ENCODE measurements at regions not wholly inside any gene's neighbourhood (a gene's known extent, or its start where the extent isn't known, plus 50 kb on each side); places are given as distances from the start of the nearest gene placed in this dataset.

DNA sequence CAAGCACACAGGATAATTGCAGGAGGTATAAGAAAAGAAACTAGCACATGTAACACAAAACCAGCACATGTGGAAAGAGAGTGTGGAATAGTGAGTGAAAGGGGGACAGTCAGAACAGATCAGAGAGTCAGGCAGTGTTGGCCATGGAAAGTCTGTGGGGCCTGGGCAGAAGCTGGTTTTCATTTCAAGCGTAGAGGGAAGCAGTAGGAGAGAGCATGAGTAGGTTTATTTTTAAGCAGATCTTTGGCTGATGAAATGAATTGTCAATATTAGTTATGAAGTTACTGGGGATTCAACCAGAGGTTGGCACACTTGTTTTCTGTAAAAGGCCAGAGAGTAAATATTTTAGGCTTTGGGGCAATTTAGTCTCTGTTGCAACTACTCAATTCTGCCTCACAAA lies 283.1 kb downstream of the SMARCA2 start:
- 50 to 82% methylated on average over 1 of the region's 1 CpG for WGBS, 2 donors (ENCODE audit: low coverage in 1 of 2)
- no peaks in the 10 kb centered on the region for H3K4me1 ChIP-seq
- no peak for DNase-seq
- intact Hi-C loops (cut with DNase I; ENCODE audit: low total_unique reads): no loop called here
- no peaks in the 10 kb centered on the region for H3K36me3 ChIP-seq
- H3K9me3 ChIP-seq: no peaks in the 10 kb centered on the region
- H3K4me3 ChIP-seq: no peak overlapping the region
- in situ Hi-C loops (cut with MboI; ENCODE audit: low pct_ligation_motif_present in 1 of 4, low pct_unique_long_range_greater_than_20kb in 1 of 4, low sequenced_read_pairs in 3 of 4): no loop called here
- H3K27me3 ChIP-seq: no peaks in the 10 kb centered on the region
- TF ChIP-seq POLR2A (IDR thresholded peaks at IDR 0.05): no peak
- TF ChIP-seq POLR2AphosphoS5 (IDR thresholded peaks at IDR 0.05): no peak
- TF ChIP-seq, protein P1, sequence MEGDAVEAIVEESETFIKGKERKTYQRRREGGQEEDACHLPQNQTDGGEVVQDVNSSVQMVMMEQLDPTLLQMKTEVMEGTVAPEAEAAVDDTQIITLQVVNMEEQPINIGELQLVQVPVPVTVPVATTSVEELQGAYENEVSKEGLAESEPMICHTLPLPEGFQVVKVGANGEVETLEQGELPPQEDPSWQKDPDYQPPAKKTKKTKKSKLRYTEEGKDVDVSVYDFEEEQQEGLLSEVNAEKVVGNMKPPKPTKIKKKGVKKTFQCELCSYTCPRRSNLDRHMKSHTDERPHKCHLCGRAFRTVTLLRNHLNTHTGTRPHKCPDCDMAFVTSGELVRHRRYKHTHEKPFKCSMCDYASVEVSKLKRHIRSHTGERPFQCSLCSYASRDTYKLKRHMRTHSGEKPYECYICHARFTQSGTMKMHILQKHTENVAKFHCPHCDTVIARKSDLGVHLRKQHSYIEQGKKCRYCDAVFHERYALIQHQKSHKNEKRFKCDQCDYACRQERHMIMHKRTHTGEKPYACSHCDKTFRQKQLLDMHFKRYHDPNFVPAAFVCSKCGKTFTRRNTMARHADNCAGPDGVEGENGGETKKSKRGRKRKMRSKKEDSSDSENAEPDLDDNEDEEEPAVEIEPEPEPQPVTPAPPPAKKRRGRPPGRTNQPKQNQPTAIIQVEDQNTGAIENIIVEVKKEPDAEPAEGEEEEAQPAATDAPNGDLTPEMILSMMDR (IDR thresholded peaks at IDR 0.05): no peak
- TF ChIP-seq EP300 (IDR thresholded peaks at IDR 0.05; ENCODE audit: low read depth): no peak
- peak overlapping the region in 1 of 4 donors; percentile 12 for H3K27ac ChIP-seq

DNA sequence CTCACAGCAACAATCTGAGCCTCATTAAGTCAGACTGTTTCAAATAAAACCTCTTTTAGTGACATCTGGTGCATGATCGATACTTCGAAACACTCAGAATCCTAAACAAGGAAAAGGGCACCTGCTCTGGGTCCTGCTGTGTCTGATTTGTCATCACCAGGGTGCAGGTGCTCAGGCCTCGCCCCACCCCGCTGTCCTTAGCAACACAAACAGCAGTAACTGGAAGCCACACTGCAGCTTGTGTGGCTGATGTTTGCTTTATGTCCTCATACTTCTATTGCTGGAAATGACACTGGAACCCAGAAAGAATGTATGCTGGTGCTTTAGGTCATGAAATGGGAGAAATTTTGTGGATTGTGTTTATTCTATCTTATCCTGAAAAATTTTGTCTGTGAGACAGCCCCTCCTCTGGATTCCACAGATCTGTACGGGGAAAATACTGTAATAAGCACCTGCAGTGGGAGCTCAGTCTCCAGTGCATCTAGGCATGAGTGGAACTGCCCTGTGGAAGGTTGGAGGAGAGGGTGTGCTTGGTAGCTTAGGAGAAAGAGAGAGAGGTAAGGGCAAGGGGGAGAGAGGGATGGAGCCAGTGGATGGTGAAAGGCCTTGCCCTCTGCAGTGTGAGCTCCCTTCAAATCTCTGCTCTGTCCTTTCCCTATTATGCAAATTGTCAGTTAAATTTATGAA lies 284.2 kb downstream of the SMARCA2 start:
- peak; percentile 48 for DNase-seq
- Histone ChIP-seq H3K27ac (peak overlapping the region in 2 of 4 donors; percentile 31 to 33), H3K4me3 (no peak overlapping the region), H3K36me3 (no peaks in the 10 kb centered on the region), H3K4me1 (no peaks in the 10 kb centered on the region), H3K9me3 (no peaks in the 10 kb centered on the region), H3K27me3 (no peaks in the 10 kb centered on the region)
- intact Hi-C loops (cut with DNase I; ENCODE audit: low total_unique reads): no loop called here
- WGBS, 2 donors (ENCODE audit: low coverage in 1 of 2): 64 to 65% methylated on average over 3 to 5 of the region's 5 CpGs
- in situ Hi-C loops (cut with MboI; ENCODE audit: low pct_ligation_motif_present in 1 of 4, low pct_unique_long_range_greater_than_20kb in 1 of 4, low sequenced_read_pairs in 3 of 4): no loop called here
- no peak for TF ChIP-seq EP300 (IDR thresholded peaks at IDR 0.05; ENCODE audit: low read depth)
- no peak for TF ChIP-seq POLR2AphosphoS5 (IDR thresholded peaks at IDR 0.05)
- no peak for TF ChIP-seq POLR2A (IDR thresholded peaks at IDR 0.05)
- TF ChIP-seq, protein P1 (IDR thresholded peaks at IDR 0.05): no peak

DNA sequence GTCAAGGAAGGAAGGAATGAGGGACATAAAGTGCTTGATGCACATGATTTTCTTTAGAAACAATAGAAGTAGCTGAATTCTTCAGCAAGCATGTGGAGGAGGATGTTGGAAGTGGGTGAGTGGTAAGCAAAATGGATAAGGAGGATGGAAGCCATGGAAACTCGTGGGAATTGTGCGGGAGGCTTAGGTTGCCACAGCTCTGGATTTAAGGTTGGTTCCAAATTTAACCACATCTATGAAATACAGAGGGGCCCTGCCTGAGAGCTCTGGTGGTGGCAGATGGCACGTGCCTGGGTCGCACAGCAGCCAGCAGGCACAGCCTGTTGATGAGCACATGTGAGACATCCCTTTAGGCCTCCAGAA lies 284.7 kb downstream of the SMARCA2 start:
- no peak for DNase-seq
- H3K4me3 ChIP-seq: no peak overlapping the region
- H3K27me3 ChIP-seq: no peaks in the 10 kb centered on the region
- in situ Hi-C loops (cut with MboI; ENCODE audit: low pct_ligation_motif_present in 1 of 4, low pct_unique_long_range_greater_than_20kb in 1 of 4, low sequenced_read_pairs in 3 of 4): no loop called here
- no peaks in the 10 kb centered on the region for H3K36me3 ChIP-seq
- intact Hi-C loops (cut with DNase I; ENCODE audit: low total_unique reads): no loop called here
- H3K9me3 ChIP-seq: no peaks in the 10 kb centered on the region
- no peaks in the 10 kb centered on the region for H3K4me1 ChIP-seq
- WGBS, 2 donors (ENCODE audit: low coverage in 1 of 2): 83 to 87% methylated on average over 2 to 4 of the region's 4 CpGs
- peak overlapping the region in 1 of 4 donors; percentile 31 for H3K27ac ChIP-seq
- TF ChIP-seq, protein P1 (IDR thresholded peaks at IDR 0.05): no peak
- TF ChIP-seq POLR2AphosphoS5 (IDR thresholded peaks at IDR 0.05): no peak
- TF ChIP-seq EP300 (IDR thresholded peaks at IDR 0.05; ENCODE audit: low read depth): no peak
- no peak for TF ChIP-seq POLR2A (IDR thresholded peaks at IDR 0.05)

DNA sequence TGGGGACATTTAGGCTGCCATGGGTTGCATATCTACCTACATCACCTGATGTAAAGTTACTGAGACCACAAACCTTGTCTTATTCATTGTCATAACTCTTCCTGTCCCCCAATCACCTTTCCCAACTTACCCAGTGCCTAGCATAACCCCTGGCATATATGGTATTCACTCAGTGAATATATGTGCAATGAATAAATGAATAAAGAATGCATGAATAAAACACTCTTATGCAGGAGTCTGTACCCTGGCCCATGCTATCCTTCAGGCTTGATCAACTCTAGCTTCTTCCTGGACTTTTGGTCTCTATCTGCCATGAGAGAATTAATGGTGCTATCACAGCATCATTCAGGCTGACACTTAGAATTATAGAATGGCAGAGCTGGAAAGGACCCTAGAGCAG lies 285.2 kb downstream of the SMARCA2 start:
- Histone ChIP-seq H3K27ac (no peak overlapping the region), H3K4me1 (no peaks in the 10 kb centered on the region), H3K9me3 (no peaks in the 10 kb centered on the region), H3K4me3 (no peak overlapping the region), H3K27me3 (no peaks in the 10 kb centered on the region), H3K36me3 (no peaks in the 10 kb centered on the region)
- DNase-seq: no peak
- TF ChIP-seq POLR2AphosphoS5 (IDR thresholded peaks at IDR 0.05): no peak
- TF ChIP-seq, protein P1 (IDR thresholded peaks at IDR 0.05): no peak
- no peak for TF ChIP-seq EP300 (IDR thresholded peaks at IDR 0.05; ENCODE audit: low read depth)
- TF ChIP-seq POLR2A (IDR thresholded peaks at IDR 0.05): no peak
- intact Hi-C loops (cut with DNase I; ENCODE audit: low total_unique reads) (no loop called here), in situ Hi-C loops (cut with MboI; ENCODE audit: low pct_ligation_motif_present in 1 of 4, low pct_unique_long_range_greater_than_20kb in 1 of 4, low sequenced_read_pairs in 3 of 4) (no loop called here)

All from transverse colon (tissue), 4 donors.